ENCODE measurements at regions not wholly inside any gene's neighbourhood (a gene's known extent, or its start where the extent isn't known, plus 50 kb on each side); places are given as distances from the start of the nearest gene placed in this dataset.
A peak's percentile ranks its signal among the peaks of the same experiment; 100 is the strongest.

- DNase-seq (ENCODE audit: low read depth, low spot score): no peak
- no peak overlapping the region for H3K27ac ChIP-seq
Measured at GRCh38 chr1:238677567-238677966, 708.8 kb upstream of the CHRM3 start.

GRCh38 chr1:238675221-238675620 is 711.1 kb upstream of the CHRM3 start:
- H3K27ac ChIP-seq: no peak overlapping the region

GRCh38 chr1:238674316-238674715 is 712.1 kb upstream of the CHRM3 start:
- H3K27ac ChIP-seq: no peak overlapping the region
- DNase-seq (ENCODE audit: low read depth, low spot score): no peak

More at GRCh38 chr1:238675221-238675620, 711.1 kb upstream of the CHRM3 start:
- DNase-seq (ENCODE audit: low read depth, low spot score): no peak

GRCh38 chr1:238673561-238673960 is 712.8 kb upstream of the CHRM3 start:
- H3K27ac ChIP-seq: no peak overlapping the region
- no peak for DNase-seq (ENCODE audit: low read depth, low spot score)

GRCh38 chr1:238672806-238673205 is 713.6 kb upstream of the CHRM3 start:
- no peak for DNase-seq (ENCODE audit: low read depth, low spot score)

GRCh38 chr1:238672262-238672661 is 714.1 kb upstream of the CHRM3 start:
- H3K27ac ChIP-seq: no peak overlapping the region
- DNase-seq (ENCODE audit: low read depth, low spot score): no peak

More at GRCh38 chr1:238672806-238673205, 713.6 kb upstream of the CHRM3 start:
- no peak overlapping the region for H3K27ac ChIP-seq

- H3K27ac ChIP-seq: no peak overlapping the region
- no peak for DNase-seq (ENCODE audit: low read depth, low spot score)
Measured at GRCh38 chr1:238664139-238664538, 722.2 kb upstream of the CHRM3 start.

GRCh38 chr1:238660849-238661248 is 725.5 kb upstream of the CHRM3 start:
- DNase-seq (ENCODE audit: low read depth, low spot score): no peak
- H3K27ac ChIP-seq: no peak overlapping the region

GRCh38 chr1:238658763-238659162 is 727.6 kb upstream of the CHRM3 start:
- H3K27ac ChIP-seq: no peak overlapping the region
- DNase-seq (ENCODE audit: low read depth, low spot score): no peak

- DNase-seq (ENCODE audit: low read depth, low spot score): no peak
- no peak overlapping the region for H3K27ac ChIP-seq
Measured at GRCh38 chr1:238653693-238654321, 732.6 kb upstream of the CHRM3 start.

- no peak overlapping the region for H3K27ac ChIP-seq
Measured at GRCh38 chr1:238652346-238652968, 733.9 kb upstream of the CHRM3 start.

GRCh38 chr1:238649200-238649599 is 737.2 kb upstream of the CHRM3 start:
- no peak overlapping the region for H3K27ac ChIP-seq
- DNase-seq (ENCODE audit: low read depth, low spot score): no peak

More at GRCh38 chr1:238652346-238652968, 733.9 kb upstream of the CHRM3 start:
- DNase-seq (ENCODE audit: low read depth, low spot score): peak; percentile 33

GRCh38 chr1:238648751-238649150 is 737.6 kb upstream of the CHRM3 start:
- no peak overlapping the region for H3K27ac ChIP-seq
- no peak for DNase-seq (ENCODE audit: low read depth, low spot score)

- no peak for DNase-seq (ENCODE audit: low read depth, low spot score)
- peak overlapping the region; percentile 16 for H3K27ac ChIP-seq
Measured at GRCh38 chr1:238648296-238648695, 738.1 kb upstream of the CHRM3 start.

GRCh38 chr1:238647877-238648276 is 738.5 kb upstream of the CHRM3 start:
- H3K27ac ChIP-seq: peak overlapping the region; percentile 16
- DNase-seq (ENCODE audit: low read depth, low spot score): peak; percentile 53

- DNase-seq (ENCODE audit: low read depth, low spot score): no peak
Measured at GRCh38 chr1:238642231-238642630, 744.1 kb upstream of the CHRM3 start.

GRCh38 chr1:238639861-238640260 is 746.5 kb upstream of the CHRM3 start:
- no peak overlapping the region for H3K27ac ChIP-seq
- DNase-seq (ENCODE audit: low read depth, low spot score): no peak

More at GRCh38 chr1:238642231-238642630, 744.1 kb upstream of the CHRM3 start:
- H3K27ac ChIP-seq: no peak overlapping the region

GRCh38 chr1:238628110-238628509 is 737.4 kb upstream of the ZP4 start:
- DNase-seq (ENCODE audit: low read depth, low spot score): no peak
- no peak overlapping the region for H3K27ac ChIP-seq

- no peak for DNase-seq (ENCODE audit: low read depth, low spot score)
- no peak overlapping the region for H3K27ac ChIP-seq
Measured at GRCh38 chr1:238624776-238625175, 734.1 kb upstream of the ZP4 start.

- H3K27ac ChIP-seq: no peak overlapping the region
- DNase-seq (ENCODE audit: low read depth, low spot score): no peak
Measured at GRCh38 chr1:238621405-238621804, 730.7 kb upstream of the ZP4 start.

- H3K27ac ChIP-seq: no peak overlapping the region
- no peak for DNase-seq (ENCODE audit: low read depth, low spot score)
Measured at GRCh38 chr1:238619652-238620051, 728.9 kb upstream of the ZP4 start.

- no peak overlapping the region for H3K27ac ChIP-seq
- no peak for DNase-seq (ENCODE audit: low read depth, low spot score)
Measured at GRCh38 chr1:238611406-238611805, 720.7 kb upstream of the ZP4 start.
